GM18858 (cell line): ENCODE measurements at regions not wholly inside any gene's neighbourhood (a gene's known extent, or its start where the extent isn't known, plus 50 kb on each side); places are given as distances from the start of the nearest gene placed in this dataset.
"Not testable (repeated sequence)": the region's sequence is repeated elsewhere in the genome, so short reads cannot be mapped to it uniquely, and the experiment has no call there.

ENCODE experiments used
- ATAC-seq: cut with Tn5 transposase; IDR thresholded peaks from one replicate; pipeline ENCODE4 v1.9.1; 2021; ENCODE audit not compliant: unreplicated experiment

GRCh38 chr3:22373182-22373581, 622.2 kb upstream of the ZNF385D start:
- no peak for ATAC-seq

GRCh38 chr3:22373827-22374226, 622.8 kb upstream of the ZNF385D start:
- ATAC-seq: no peak

- ATAC-seq: no peak
These were observed 626.4 kb upstream of the ZNF385D start for GRCh38 chr3:22377421-22377820.

GRCh38 chr3:22378869-22379268, 627.9 kb upstream of the ZNF385D start:
- ATAC-seq: no peak

GRCh38 chr3:22380253-22380652, 629.2 kb upstream of the ZNF385D start:
- ATAC-seq: no peak

GRCh38 chr3:22381564-22381963, 630.6 kb upstream of the ZNF385D start:
- not testable (repeated sequence) for ATAC-seq

GRCh38 chr3:22383285-22383684, 632.3 kb upstream of the ZNF385D start:
- ATAC-seq: no peak

- ATAC-seq: no peak
These were observed 635.1 kb upstream of the ZNF385D start for GRCh38 chr3:22386107-22386506.

- no peak for ATAC-seq
These were observed 641.3 kb upstream of the ZNF385D start for GRCh38 chr3:22392286-22392685.

GRCh38 chr3:22392859-22393258, 641.8 kb upstream of the ZNF385D start:
- ATAC-seq: no peak

GRCh38 chr3:22399566-22399965, 648.6 kb upstream of the ZNF385D start:
- no peak for ATAC-seq

- no peak for ATAC-seq
These were observed 650.5 kb upstream of the ZNF385D start for GRCh38 chr3:22401499-22401898.

- no peak for ATAC-seq
These were observed 663.2 kb upstream of the ZNF385D start for GRCh38 chr3:22414239-22414638.

- not testable (repeated sequence) for ATAC-seq
These were observed 665.9 kb upstream of the ZNF385D start for GRCh38 chr3:22416838-22417446.

- no peak for ATAC-seq
These were observed 668.3 kb upstream of the ZNF385D start for GRCh38 chr3:22419261-22419660.

- ATAC-seq: no peak
These were observed 670.6 kb upstream of the ZNF385D start for GRCh38 chr3:22421589-22421988.

GRCh38 chr3:22431334-22431733, 680.3 kb upstream of the ZNF385D start:
- no peak for ATAC-seq

- no peak for ATAC-seq
These were observed 688.6 kb upstream of the ZNF385D start for GRCh38 chr3:22439626-22440025.

GRCh38 chr3:22441711-22442110, 690.7 kb upstream of the ZNF385D start:
- no peak for ATAC-seq

GRCh38 chr3:22443571-22444233, 692.7 kb upstream of the ZNF385D start:
- ATAC-seq: no peak

GRCh38 chr3:22445336-22445735, 694.3 kb upstream of the ZNF385D start:
- not testable (repeated sequence) for ATAC-seq

GRCh38 chr3:22450786-22451400, 699.9 kb upstream of the ZNF385D start:
- ATAC-seq: no peak
